GM12878 (cell line): ENCODE measurements at regions not wholly inside any gene's neighbourhood (a gene's known extent, or its start where the extent isn't known, plus 50 kb on each side); places are given as distances from the start of the nearest gene placed in this dataset.

Experiments used
- BHLHE40 ChIP-seq, 2 experiments: fragments of 450-650 bp in 1 of 2; IDR thresholded peaks; 2 replicates each; pipeline ENCODE4 v1.6.1; 2011 to 2017; ENCODE audit warnings: low read depth in 2 of 2, borderline replicate concordance in 1 of 2, improper control_type of control experiment in 1 of 2, low read length in 1 of 2, mild to moderate bottlenecking in 1 of 2
- CBFB ChIP-seq: IDR thresholded peaks from 2 replicates; pipeline ENCODE4 v1.6.1; 2016; ENCODE audit warnings: antibody characterized with exemption, low read depth
- CREB1 ChIP-seq: IDR thresholded peaks from 2 replicates; pipeline ENCODE4 v1.6.1; 2012; ENCODE audit warnings: low read depth, mild to moderate bottlenecking, inconsistent platforms
- KAT2A ChIP-seq: conservative IDR thresholded peaks from 2 replicates; pipeline ENCODE4 v1.6.1; 2011; ENCODE audit warnings: low read depth, low read length; ENCODE audit not compliant: control insufficient read depth
- MLLT1 ChIP-seq: fragments of 450-650 bp; IDR thresholded peaks from 2 replicates; pipeline ENCODE4 v1.6.1; 2016; ENCODE audit warnings: mild to moderate bottlenecking
- POU2F2 ChIP-seq: IDR thresholded peaks from 3 replicates; pipeline ENCODE4 v1.6.1; 2011; ENCODE audit warnings: low read depth, mild to moderate bottlenecking, low read length, borderline replicate concordance
- RAD51 ChIP-seq: fragments of 450-650 bp; IDR thresholded peaks from 2 replicates; pipeline ENCODE4 v1.6.1; 2016; ENCODE audit warnings: moderate library complexity, mild to moderate bottlenecking, inconsistent platforms
- USF2 ChIP-seq: IDR thresholded peaks from 2 replicates; pipeline ENCODE4 v1.6.1; 2011; ENCODE audit warnings: low read depth, low read length, improper control_type of control experiment, borderline replicate concordance
- ZBTB11 ChIP-seq: fragments of 450-650 bp; formaldehyde crosslinking; IDR thresholded peaks from 2 replicates; pipeline ENCODE4 v1.5.0; 2022; ENCODE audit warnings: mild to moderate bottlenecking, missing genetic modification characterization

GRCh38 chr16:55222486-55222885, 101.5 kb upstream of the IRX6 start (continued):
- no peak for TF ChIP-seq ZBTB11
- TF ChIP-seq USF2, result no peak
- TF ChIP-seq CREB1, result no peak
- no peak for TF ChIP-seq BHLHE40 (IDR thresholded peaks at IDR 0.05; ENCODE audit: borderline replicate concordance in 1 of 2, low read depth in 2 of 2, low read length in 1 of 2)
- TF ChIP-seq MLLT1, result no peak
- no peak for TF ChIP-seq KAT2A
- no peak for TF ChIP-seq RAD51
- no peak for TF ChIP-seq CBFB
- TF ChIP-seq POU2F2, result no peak
